Endothelial cell of umbilical vein (primary cell): ENCODE measurements at regions not wholly inside any gene's neighbourhood (a gene's known extent, or its start where the extent isn't known, plus 50 kb on each side); places are given as distances from the start of the nearest gene placed in this dataset.

ENCODE experiments used
- EZH2 ChIP-seq: IDR thresholded peaks from 2 replicates; pipeline ENCODE4 v1.6.1; 2012; ENCODE audit warnings: borderline replicate concordance, low read depth, mild to moderate bottlenecking, moderate library complexity, low read length, inconsistent platforms; ENCODE audit not compliant: severe bottlenecking
- FOS ChIP-seq: IDR thresholded peaks from 2 replicates; pipeline ENCODE4 v1.6.1; 2011; ENCODE audit warnings: mild to moderate bottlenecking, low read length, moderate library complexity, borderline replicate concordance; ENCODE audit not compliant: insufficient read depth
- JUN ChIP-seq: IDR thresholded peaks from 2 replicates; pipeline ENCODE4 v1.6.1; 2011; ENCODE audit warnings: borderline replicate concordance, low read depth; ENCODE audit not compliant: insufficient read length, insufficient read depth
- MAX ChIP-seq: IDR thresholded peaks from 2 replicates; pipeline ENCODE4 v1.6.1; 2011; ENCODE audit not compliant: insufficient read depth, insufficient read length
- MYC ChIP-seq: IDR thresholded peaks from one replicate; pipeline ENCODE4 v1.6.1; 2011; ENCODE audit warnings: mild to moderate bottlenecking, low read depth, low read length
- POLR2A ChIP-seq: IDR thresholded peaks from 2 replicates; pipeline ENCODE4 v1.6.1; 2012; ENCODE audit warnings: low read depth, mild to moderate bottlenecking, control low read depth, low read length
- POLR2AphosphoS5 ChIP-seq: IDR thresholded peaks from 2 replicates; pipeline ENCODE4 v1.6.1; 2012; ENCODE audit warnings: low read depth, mild to moderate bottlenecking, control low read depth, low read length, moderate library complexity; ENCODE audit not compliant: insufficient read depth
- TF ChIP-seq, protein P1 (sequence below), 2 donors: IDR thresholded peaks; 1 replicate in 1 of 2; 2 replicates in 1 of 2; pipeline ENCODE4 v1.5.1; 2011; ENCODE audit warnings: low read length in 2 of 2, mild to moderate bottlenecking in 2 of 2, moderate library complexity in 2 of 2, control low read depth in 1 of 2, inconsistent platforms in 1 of 2, low read depth in 1 of 2; ENCODE audit not compliant: insufficient read depth in 1 of 2; ENCODE audit errors: extremely low read depth in 1 of 2

DNA sequence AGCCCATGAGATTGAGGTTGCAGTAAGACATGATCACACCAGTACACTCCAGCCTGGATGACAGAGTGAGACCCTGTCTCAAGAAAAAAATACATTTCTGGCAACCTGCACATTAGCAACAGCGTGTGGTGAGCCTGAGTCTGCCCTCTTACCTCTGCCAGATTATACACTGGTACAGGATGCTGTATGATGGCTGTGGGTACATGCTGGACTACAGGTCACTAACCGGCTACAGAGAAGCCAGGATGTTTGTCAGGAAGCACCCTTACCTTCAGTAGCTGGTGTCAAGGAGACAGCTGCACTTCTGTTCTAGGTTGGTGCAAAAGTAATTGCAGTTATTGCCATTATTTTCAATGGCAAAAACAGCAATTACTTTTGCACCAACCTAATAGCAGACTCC, 575.7 kb downstream of the NPHP4 start:
- TF ChIP-seq, protein P1, sequence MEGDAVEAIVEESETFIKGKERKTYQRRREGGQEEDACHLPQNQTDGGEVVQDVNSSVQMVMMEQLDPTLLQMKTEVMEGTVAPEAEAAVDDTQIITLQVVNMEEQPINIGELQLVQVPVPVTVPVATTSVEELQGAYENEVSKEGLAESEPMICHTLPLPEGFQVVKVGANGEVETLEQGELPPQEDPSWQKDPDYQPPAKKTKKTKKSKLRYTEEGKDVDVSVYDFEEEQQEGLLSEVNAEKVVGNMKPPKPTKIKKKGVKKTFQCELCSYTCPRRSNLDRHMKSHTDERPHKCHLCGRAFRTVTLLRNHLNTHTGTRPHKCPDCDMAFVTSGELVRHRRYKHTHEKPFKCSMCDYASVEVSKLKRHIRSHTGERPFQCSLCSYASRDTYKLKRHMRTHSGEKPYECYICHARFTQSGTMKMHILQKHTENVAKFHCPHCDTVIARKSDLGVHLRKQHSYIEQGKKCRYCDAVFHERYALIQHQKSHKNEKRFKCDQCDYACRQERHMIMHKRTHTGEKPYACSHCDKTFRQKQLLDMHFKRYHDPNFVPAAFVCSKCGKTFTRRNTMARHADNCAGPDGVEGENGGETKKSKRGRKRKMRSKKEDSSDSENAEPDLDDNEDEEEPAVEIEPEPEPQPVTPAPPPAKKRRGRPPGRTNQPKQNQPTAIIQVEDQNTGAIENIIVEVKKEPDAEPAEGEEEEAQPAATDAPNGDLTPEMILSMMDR (IDR thresholded peaks at IDR 0.05; ENCODE audit: extremely low read depth in 1 of 2, insufficient read depth in 1 of 2, low read depth in 1 of 2, low read length in 2 of 2): no peak
- TF ChIP-seq POLR2A (no peak), POLR2AphosphoS5 (no peak), MYC (no peak), MAX (no peak), EZH2 (no peak), JUN (no peak), FOS (no peak)
